ENCODE measurements at regions not wholly inside any gene's neighbourhood (a gene's known extent, or its start where the extent isn't known, plus 50 kb on each side); places are given as distances from the start of the nearest gene placed in this dataset.

DNA sequence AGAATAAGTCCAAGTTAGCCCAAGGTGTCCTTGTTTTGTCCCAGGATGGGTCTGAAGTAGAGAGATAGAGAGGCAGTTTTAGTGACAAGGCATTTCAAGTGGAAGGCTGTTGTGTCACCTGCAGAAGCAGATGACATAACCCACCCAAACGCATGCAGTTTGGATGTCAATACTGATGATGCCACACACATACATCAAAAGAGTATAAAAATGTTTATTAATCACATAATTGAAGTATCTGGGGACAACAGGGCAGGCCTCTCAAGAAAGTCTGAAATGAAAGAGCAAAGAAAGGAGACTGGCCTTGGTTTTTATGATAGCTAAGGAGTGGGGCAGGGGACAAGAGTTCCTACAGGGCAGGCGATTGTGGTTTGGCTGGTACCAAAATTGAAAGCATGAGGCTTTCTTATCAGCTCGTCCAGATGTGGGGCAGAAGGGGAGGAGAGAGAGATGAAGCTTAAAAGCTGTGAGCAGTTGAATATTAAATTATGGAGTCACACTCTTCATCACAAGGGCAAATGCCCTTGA, 78.4 kb upstream of the TSPAN8 start (continued):
- TF ChIP-seq CXXC5 (CRISPR knock-in tag; IDR thresholded peaks at IDR 0.05), result peak; percentile 44; the same call in 1 of the 2 replicates
- TF ChIP-seq, protein P1, sequence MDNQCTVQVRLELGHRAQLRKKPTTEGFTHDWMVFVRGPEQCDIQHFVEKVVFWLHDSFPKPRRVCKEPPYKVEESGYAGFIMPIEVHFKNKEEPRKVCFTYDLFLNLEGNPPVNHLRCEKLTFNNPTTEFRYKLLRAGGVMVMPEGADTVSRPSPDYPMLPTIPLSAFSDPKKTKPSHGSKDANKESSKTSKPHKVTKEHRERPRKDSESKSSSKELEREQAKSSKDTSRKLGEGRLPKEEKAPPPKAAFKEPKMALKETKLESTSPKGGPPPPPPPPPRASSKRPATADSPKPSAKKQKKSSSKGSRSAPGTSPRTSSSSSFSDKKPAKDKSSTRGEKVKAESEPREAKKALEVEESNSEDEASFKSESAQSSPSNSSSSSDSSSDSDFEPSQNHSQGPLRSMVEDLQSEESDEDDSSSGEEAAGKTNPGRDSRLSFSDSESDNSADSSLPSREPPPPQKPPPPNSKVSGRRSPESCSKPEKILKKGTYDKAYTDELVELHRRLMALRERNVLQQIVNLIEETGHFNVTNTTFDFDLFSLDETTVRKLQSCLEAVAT (IDR thresholded peaks at IDR 0.05), result peak in 1 of 2 experiments; percentile 92; a peak in 2 of 4 replicates
- TF ChIP-seq ZNF347 (CRISPR knock-in tag; IDR thresholded peaks at IDR 0.05; ENCODE audit: low read depth), result no peak
- no peak; the same call in 1 of the 2 replicates for TF ChIP-seq MEF2A (IDR thresholded peaks at IDR 0.05; ENCODE audit: control insufficient read depth, low read depth, low read length)
- TF ChIP-seq, protein P2, sequence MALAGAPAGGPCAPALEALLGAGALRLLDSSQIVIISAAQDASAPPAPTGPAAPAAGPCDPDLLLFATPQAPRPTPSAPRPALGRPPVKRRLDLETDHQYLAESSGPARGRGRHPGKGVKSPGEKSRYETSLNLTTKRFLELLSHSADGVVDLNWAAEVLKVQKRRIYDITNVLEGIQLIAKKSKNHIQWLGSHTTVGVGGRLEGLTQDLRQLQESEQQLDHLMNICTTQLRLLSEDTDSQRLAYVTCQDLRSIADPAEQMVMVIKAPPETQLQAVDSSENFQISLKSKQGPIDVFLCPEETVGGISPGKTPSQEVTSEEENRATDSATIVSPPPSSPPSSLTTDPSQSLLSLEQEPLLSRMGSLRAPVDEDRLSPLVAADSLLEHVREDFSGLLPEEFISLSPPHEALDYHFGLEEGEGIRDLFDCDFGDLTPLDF (CRISPR knock-in tag; IDR thresholded peaks at IDR 0.05), result no peak
- TF ChIP-seq PHB2 (IDR thresholded peaks at IDR 0.05; ENCODE audit: low read depth), result no peak
- TF ChIP-seq TOE1 (IDR thresholded peaks at IDR 0.05; ENCODE audit: borderline replicate concordance), result 0 out of 2 replicates have a peak, but pooled peaks have one; percentile 18
- TF ChIP-seq TOE1 (CRISPR knock-in tag; IDR thresholded peaks at IDR 0.05; ENCODE audit: borderline replicate concordance, low read depth), result no peak
- TF ChIP-seq ZNF778 (CRISPR knock-in tag; IDR thresholded peaks at IDR 0.05), result no peak
- TF ChIP-seq HOXB6 (CRISPR knock-in tag; IDR thresholded peaks at IDR 0.05; ENCODE audit: borderline replicate concordance), result no peak
- TF ChIP-seq, protein P3, sequence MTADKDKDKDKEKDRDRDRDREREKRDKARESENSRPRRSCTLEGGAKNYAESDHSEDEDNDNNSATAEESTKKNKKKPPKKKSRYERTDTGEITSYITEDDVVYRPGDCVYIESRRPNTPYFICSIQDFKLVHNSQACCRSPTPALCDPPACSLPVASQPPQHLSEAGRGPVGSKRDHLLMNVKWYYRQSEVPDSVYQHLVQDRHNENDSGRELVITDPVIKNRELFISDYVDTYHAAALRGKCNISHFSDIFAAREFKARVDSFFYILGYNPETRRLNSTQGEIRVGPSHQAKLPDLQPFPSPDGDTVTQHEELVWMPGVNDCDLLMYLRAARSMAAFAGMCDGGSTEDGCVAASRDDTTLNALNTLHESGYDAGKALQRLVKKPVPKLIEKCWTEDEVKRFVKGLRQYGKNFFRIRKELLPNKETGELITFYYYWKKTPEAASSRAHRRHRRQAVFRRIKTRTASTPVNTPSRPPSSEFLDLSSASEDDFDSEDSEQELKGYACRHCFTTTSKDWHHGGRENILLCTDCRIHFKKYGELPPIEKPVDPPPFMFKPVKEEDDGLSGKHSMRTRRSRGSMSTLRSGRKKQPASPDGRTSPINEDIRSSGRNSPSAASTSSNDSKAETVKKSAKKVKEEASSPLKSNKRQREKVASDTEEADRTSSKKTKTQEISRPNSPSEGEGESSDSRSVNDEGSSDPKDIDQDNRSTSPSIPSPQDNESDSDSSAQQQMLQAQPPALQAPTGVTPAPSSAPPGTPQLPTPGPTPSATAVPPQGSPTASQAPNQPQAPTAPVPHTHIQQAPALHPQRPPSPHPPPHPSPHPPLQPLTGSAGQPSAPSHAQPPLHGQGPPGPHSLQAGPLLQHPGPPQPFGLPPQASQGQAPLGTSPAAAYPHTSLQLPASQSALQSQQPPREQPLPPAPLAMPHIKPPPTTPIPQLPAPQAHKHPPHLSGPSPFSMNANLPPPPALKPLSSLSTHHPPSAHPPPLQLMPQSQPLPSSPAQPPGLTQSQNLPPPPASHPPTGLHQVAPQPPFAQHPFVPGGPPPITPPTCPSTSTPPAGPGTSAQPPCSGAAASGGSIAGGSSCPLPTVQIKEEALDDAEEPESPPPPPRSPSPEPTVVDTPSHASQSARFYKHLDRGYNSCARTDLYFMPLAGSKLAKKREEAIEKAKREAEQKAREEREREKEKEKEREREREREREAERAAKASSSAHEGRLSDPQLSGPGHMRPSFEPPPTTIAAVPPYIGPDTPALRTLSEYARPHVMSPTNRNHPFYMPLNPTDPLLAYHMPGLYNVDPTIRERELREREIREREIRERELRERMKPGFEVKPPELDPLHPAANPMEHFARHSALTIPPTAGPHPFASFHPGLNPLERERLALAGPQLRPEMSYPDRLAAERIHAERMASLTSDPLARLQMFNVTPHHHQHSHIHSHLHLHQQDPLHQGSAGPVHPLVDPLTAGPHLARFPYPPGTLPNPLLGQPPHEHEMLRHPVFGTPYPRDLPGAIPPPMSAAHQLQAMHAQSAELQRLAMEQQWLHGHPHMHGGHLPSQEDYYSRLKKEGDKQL (CRISPR knock-in tag; IDR thresholded peaks at IDR 0.05; ENCODE audit: borderline replicate concordance), result no peak
- no peak for TF ChIP-seq JUND (IDR thresholded peaks at IDR 0.05; ENCODE audit: borderline replicate concordance, low read depth, low read length)
- peak; percentile 13; the same call in 2 of the 3 replicates for TF ChIP-seq JUND (tag; IDR thresholded peaks at IDR 0.05; ENCODE audit: borderline replicate concordance, low read depth, low read length)
- peak; percentile 2 to 11; a peak in 1 of 4 replicates for TF ChIP-seq RAD21 (CRISPR knock-in tag; conservative IDR thresholded peaks at IDR 0.05 in 1 of 2, IDR thresholded peaks at IDR 0.05 in 1 of 2)
- TF ChIP-seq, protein P4, sequence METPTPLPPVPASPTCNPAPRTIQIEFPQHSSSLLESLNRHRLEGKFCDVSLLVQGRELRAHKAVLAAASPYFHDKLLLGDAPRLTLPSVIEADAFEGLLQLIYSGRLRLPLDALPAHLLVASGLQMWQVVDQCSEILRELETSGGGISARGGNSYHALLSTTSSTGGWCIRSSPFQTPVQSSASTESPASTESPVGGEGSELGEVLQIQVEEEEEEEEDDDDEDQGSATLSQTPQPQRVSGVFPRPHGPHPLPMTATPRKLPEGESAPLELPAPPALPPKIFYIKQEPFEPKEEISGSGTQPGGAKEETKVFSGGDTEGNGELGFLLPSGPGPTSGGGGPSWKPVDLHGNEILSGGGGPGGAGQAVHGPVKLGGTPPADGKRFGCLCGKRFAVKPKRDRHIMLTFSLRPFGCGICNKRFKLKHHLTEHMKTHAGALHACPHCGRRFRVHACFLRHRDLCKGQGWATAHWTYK (CRISPR knock-in tag; IDR thresholded peaks at IDR 0.05), result peak; percentile 17; the same call in 1 of the 2 replicates
- TF ChIP-seq BHLHE40 (IDR thresholded peaks at IDR 0.05; ENCODE audit: low read length), result 0 out of 2 replicates have a peak, but pooled peaks have one; percentile 12
- no peak for TF ChIP-seq FOXA3 (CRISPR knock-in tag; conservative IDR thresholded peaks at IDR 0.05 in 1 of 2, IDR thresholded peaks at IDR 0.05 in 1 of 2)
- 0 out of 2 replicates have a peak, but pooled peaks have one; percentile 13 for TF ChIP-seq ETV1 (tag; conservative IDR thresholded peaks at IDR 0.05; ENCODE audit: low read depth)
